Activated CD8-positive, alpha-beta T cell treated with anti-CD3 and anti-CD28 coated beads for 36 hours (primary cell): ENCODE measurements at regions not wholly inside any gene's neighbourhood (a gene's known extent, or its start where the extent isn't known, plus 50 kb on each side); places are given as distances from the start of the nearest gene placed in this dataset.

Experiments
- ATAC-seq: fragments of 200-7000 bp; cut with Tn5 transposase; one replicate; pipeline ENCODE4 v1.10.0; 2021; ENCODE audit warnings: mild to moderate bottlenecking, moderate library complexity
- CTCF ChIA-PET: fragments of 350-600 bp; sonication (Branson Sonifier 250); formaldehyde crosslinking; loops from one replicate; lab custom pipeline; 2021; ENCODE audit warnings: antibody characterized with exemption; lab: Charles Lee
- POLR2A ChIA-PET: fragments of 350-600 bp; sonication (Branson Sonifier 250); formaldehyde crosslinking; loops from one replicate; lab custom pipeline; 2021; ENCODE audit warnings: antibody characterized with exemption; lab: Charles Lee
- DNase-seq: peaks from one replicate; pipeline ENCODE4 v3.0.0-alpha.2; 2020
- H3K27ac Mint-ChIP-seq: one replicate; pipeline ENCODE4 v1.8.0; 2021; ENCODE audit warnings: mild to moderate bottlenecking, mixed read lengths
- H3K27me3 Mint-ChIP-seq: one replicate; pipeline ENCODE4 v1.8.0; 2021; ENCODE audit warnings: mixed read lengths
- H3K36me3 Mint-ChIP-seq: one replicate; pipeline ENCODE4 v1.8.0; 2021; ENCODE audit warnings: low read depth, mixed read lengths
- H3K4me1 Mint-ChIP-seq: one replicate; pipeline ENCODE4 v1.8.0; 2021; ENCODE audit warnings: low read depth, mixed read lengths
- H3K4me3 Mint-ChIP-seq: one replicate; pipeline ENCODE4 v1.8.0; 2021; ENCODE audit warnings: mild to moderate bottlenecking, moderate library complexity, mixed read lengths
- H3K9me3 Mint-ChIP-seq: one replicate; pipeline ENCODE4 v1.8.0; 2021; ENCODE audit warnings: mixed read lengths
- CTCF ChIP-seq: fragments of 200-600 bp; IDR thresholded peaks from one replicate; pipeline ENCODE4 v1.8.0; 2022; ENCODE audit warnings: antibody characterized with exemption, mild to moderate bottlenecking
- intact Hi-C: fragments of 100-400 bp; cut with micrococcal nuclease; formaldehyde crosslinking; loops from one replicate; pipeline ENCODE4 v1.10.0; 2022

- Mint-ChIP-seq H3K27me3 (peaks cover 10% of the 10 kb centered on the region), H3K36me3 (no peaks in the 10 kb centered on the region), H3K9me3 (no peaks in the 10 kb centered on the region), H3K27ac (no peak overlapping the region), H3K4me3 (no peak overlapping the region), H3K4me1 (peaks cover 11% of the 10 kb centered on the region)
- DNase-seq: no peak
- no peak for ATAC-seq
- ChIA-PET CTCF (no interaction called here), POLR2A (interaction anchor here (0.6 kb wide), 1 partner anchor 42 kb away, joined by 3 read pairs; no protein-coding TSS in a partner anchor)
- no peak for TF ChIP-seq CTCF
- intact Hi-C loops: no loop called here
These were observed 332.4 kb upstream of the PRDM1 start for GRCh38 chr6:105753620-105754211.

- no peaks in the 10 kb centered on the region for H3K36me3 Mint-ChIP-seq
- ChIA-PET POLR2A (no interaction called here), CTCF (no interaction called here)
- ATAC-seq (no peak), DNase-seq (no peak)
- H3K9me3 Mint-ChIP-seq: no peaks in the 10 kb centered on the region
- peaks cover 11% of the 10 kb centered on the region for H3K4me1 Mint-ChIP-seq
- no peak for TF ChIP-seq CTCF
- no peak overlapping the region for H3K4me3 Mint-ChIP-seq
- H3K27ac Mint-ChIP-seq: no peak overlapping the region
- H3K27me3 Mint-ChIP-seq: peaks cover 10% of the 10 kb centered on the region
- intact Hi-C loops: no loop called here
These were observed 332.9 kb upstream of the PRDM1 start for GRCh38 chr6:105753207-105753606.

GRCh38 chr6:105750089-105750488, 336.0 kb upstream of the PRDM1 start:
- Mint-ChIP-seq H3K4me1 (peaks cover 8% of the 10 kb centered on the region), H3K9me3 (no peaks in the 10 kb centered on the region), H3K36me3 (no peaks in the 10 kb centered on the region), H3K4me3 (no peak overlapping the region), H3K27ac (no peak overlapping the region), H3K27me3 (no peaks in the 10 kb centered on the region)
- intact Hi-C loops: no loop called here
- no peak for DNase-seq
- POLR2A ChIA-PET: no interaction called here
- no peak for TF ChIP-seq CTCF
- ATAC-seq: no peak
- CTCF ChIA-PET: interaction anchor here (1.7 kb wide), 1 partner anchor 10 kb away, joined by 5 read pairs; no protein-coding TSS in a partner anchor

- ChIA-PET CTCF (no interaction called here), POLR2A (no interaction called here)
- no peak for DNase-seq
- no peaks in the 10 kb centered on the region for H3K27me3 Mint-ChIP-seq
- no peak overlapping the region for H3K27ac Mint-ChIP-seq
- intact Hi-C loops: no loop called here
- no peak overlapping the region for H3K4me3 Mint-ChIP-seq
- no peak for ATAC-seq
- H3K4me1 Mint-ChIP-seq: peaks cover 12% of the 10 kb centered on the region
- no peaks in the 10 kb centered on the region for H3K9me3 Mint-ChIP-seq
- no peak for TF ChIP-seq CTCF
- H3K36me3 Mint-ChIP-seq: no peaks in the 10 kb centered on the region
These were observed 337.4 kb upstream of the PRDM1 start for GRCh38 chr6:105748737-105749161.

GRCh38 chr6:105747823-105748405, 338.2 kb upstream of the PRDM1 start:
- TF ChIP-seq CTCF: no peak
- ChIA-PET CTCF (no interaction called here), POLR2A (no interaction called here)
- H3K4me3 Mint-ChIP-seq: no peak overlapping the region
- peaks cover 4% of the 10 kb centered on the region for H3K27me3 Mint-ChIP-seq
- no peaks in the 10 kb centered on the region for H3K36me3 Mint-ChIP-seq
- intact Hi-C loops: no loop called here
- DNase-seq (no peak), ATAC-seq (no peak)
- no peaks in the 10 kb centered on the region for H3K9me3 Mint-ChIP-seq
- no peak overlapping the region for H3K27ac Mint-ChIP-seq
- peaks cover 12% of the 10 kb centered on the region for H3K4me1 Mint-ChIP-seq
